GM21447 (cell line): ENCODE measurements at regions not wholly inside any gene's neighbourhood (a gene's known extent, or its start where the extent isn't known, plus 50 kb on each side); places are given as distances from the start of the nearest gene placed in this dataset.
A peak's percentile ranks its signal among the peaks of the same experiment; 100 is the strongest.
"Not testable (repeated sequence)": the region's sequence is repeated elsewhere in the genome, so short reads cannot be mapped to it uniquely, and the experiment has no call there.

ENCODE experiments used
- ATAC-seq: cut with Tn5 transposase; IDR thresholded peaks from one replicate; pipeline ENCODE4 v1.9.1; 2021; ENCODE audit not compliant: unreplicated experiment

DNA sequence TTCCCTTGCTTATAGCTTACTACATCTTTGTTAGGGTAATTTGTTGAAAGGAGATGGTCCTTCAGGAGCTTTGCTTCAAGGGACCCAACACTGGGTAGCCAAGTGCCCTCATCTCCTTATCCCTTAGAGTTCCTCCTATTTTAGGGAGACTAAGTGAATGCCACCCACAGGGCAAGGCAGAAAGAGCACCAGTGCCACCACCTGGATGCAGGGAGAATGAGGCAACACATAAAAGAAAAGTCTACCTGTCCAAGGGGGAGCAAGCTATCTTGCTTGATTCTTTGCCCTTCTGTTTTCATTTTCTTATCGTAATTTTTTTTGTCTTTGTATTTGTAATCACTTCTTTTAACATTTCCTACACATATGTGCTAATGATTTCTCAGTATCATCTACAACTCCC, 205.5 kb downstream of the NPR3 start:
- no peak for ATAC-seq

DNA sequence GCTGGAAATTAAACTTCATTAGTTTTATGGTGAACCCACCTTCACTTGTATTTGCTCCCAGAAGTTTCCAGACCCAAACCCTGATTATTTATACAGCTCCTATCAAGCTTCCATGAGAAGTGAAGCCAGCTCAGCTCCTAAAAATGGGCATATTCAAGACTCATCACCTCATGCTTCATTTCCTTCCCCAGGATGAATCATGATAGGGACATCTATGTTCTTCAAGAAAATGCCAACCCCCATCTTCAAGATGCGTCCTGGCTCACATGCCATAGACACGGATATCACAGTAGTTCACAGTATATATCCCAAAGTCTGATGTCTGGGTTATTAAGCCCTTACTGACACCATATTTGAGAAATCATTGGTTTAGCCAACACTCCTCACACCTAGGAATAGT, 217.6 kb downstream of the NPR3 start:
- ATAC-seq: no peak

DNA sequence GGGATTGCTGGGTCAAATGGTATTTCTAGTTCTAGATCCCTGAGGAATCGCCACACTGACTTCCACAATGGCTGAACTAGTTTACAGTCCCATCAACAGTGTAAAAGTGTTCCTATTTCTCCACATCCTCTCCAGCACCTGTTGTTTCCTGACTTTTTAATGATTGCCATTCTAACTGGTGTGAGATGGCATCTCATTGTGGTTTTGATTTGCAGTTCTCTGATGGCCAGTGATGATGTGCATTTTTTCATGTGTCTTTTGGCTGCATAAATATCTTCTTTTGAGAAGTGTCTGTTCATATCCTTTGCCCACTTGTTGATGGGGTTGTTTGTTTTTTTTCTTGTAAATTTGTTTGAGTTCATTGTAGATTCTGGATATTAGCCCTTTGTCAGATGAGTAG, 220.3 kb downstream of the NPR3 start:
- not testable (repeated sequence) for ATAC-seq

DNA sequence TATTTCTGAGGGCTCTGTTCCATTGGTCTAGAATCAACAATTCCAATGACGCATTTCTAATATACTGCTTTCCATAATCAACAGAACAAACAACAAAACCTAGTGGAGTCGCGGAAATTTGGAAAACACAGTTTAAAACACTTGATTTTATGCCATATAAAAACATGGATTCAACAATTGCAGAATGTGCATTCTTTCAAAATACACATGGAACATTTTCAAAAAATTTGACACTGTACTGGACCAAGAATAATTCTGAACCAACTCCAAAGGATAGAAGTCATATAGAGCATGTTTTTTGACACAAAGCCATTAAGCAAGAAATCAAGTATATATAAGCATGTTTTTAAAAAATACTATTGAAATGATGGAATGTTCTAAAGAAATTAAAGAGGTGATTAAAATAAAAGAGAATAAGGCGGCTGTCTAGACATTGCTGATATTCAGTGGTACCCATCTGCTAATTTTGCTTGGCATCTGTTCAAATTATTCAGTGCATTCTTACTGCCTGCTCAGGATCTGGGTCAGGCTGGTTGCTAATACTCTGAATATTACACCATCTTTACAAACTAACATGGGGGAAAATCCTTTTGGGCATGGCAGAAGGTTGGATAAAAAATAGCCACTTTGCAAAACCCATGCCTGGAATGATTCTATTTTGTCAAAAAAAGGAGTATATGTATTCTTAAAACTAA, 221.3 kb downstream of the NPR3 start:
- ATAC-seq: no peak

DNA sequence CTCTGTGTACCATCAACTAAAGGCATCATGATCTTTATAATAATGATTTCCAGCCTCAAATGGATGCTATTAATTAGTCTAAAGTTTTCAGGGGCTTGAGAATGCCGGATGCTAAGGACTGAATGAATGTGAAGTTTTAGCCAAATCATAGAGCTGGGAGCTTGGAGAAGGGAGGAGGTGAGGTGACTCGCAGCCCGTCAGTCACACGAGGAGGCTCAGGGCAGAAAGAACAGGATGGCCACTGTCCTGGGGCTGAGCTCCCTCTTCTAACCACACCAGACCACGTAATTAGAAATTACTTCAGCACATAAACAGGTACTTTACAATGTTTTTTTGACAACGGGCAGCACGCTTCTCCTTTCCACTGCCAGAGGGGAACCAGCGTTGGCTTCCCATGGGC, 222.6 kb downstream of the NPR3 start:
- ATAC-seq: no peak

DNA sequence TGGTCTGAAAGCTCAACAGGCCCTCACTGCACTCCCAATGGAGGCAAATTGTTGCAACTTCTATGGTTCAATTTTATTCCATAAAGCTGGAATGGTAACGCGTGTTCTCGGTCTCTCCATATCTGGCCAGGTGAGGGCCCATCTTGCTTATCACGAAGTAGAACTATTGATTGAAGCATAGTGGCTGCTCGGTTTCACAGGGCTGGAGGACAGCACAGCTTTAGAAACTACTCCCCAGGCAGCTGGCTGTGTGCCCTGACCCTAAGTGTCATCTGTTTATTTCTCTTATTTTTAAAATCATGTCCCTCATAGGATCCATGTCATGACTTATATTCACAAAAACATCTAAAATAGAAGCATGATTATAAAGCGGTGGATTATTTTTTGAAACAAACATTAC, 223.4 kb downstream of the NPR3 start:
- ATAC-seq: no peak

DNA sequence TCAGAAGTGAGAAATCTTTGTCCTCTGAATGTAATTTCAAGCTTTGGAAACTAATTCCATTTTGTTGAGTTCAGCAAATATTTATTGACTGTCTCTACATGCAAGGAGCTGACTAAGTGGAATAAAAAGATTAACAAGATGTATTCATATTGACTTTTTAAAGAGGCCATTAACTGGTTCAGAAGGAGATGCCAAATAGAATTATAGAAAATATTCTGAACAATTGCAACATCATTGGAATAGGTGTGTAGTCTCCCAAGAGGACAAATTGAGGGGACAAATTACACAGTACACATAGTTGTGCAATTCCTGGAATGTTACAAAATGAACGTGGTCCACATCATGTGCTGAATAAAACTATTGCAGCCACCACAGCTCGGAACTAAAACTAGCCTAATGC, 224.2 kb downstream of the NPR3 start:
- ATAC-seq: no peak

DNA sequence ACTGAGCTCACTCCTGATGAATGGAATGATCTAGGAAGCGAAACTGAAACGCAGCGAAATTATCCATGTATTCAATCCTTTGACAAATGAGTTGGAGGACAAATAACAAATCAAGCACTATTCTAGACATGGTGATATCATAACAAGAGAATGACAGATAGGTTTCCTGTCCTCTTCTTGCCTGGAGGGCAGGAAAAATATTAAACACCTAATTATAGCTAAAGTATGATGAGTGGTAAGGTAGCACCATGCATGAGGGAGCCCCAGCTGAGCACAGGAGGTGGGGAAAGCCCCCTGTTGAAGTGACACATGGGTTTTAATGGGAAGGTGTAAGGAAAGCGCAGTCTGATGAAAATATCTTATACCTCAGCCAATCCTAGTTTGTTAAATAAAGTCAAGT, 225.2 kb downstream of the NPR3 start:
- no peak for ATAC-seq

DNA sequence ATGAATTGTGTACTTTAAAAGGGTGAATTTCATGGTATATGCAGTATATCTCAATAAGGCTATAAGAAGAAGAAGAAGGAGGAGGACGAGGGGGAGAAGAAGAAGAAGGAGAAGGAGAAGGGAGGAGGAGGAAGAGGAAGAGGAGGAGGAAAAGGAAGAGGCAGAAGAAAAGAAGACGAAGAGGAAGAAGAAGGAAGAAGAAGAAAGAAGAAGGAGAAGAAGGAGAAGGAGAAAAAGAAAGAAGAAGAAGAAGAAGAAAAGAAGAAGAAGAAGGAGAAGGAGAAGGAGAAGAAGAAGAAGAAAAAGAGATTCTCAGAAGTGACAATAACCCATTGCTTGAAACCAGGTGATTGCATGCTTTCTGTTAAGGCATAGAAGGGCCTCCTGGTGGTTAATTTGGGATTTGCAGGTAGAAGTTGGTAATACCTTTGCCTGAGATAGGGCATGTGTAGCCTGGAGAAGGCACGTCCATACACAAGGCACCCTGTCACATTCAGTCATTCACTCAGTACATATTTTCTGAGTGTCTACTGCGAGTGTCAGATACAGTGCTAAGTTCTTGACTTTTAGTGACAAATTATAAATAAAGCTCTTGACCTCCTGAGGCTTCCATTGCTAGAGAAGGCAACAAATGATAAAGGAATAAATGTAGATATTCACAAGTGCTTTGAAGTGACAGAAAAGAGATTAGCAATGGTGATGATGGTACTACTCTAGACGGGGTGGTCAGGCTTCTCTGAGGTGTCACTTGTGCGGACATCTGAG, 231.3 kb downstream of the NPR3 start:
- peak; percentile 66 for ATAC-seq

DNA sequence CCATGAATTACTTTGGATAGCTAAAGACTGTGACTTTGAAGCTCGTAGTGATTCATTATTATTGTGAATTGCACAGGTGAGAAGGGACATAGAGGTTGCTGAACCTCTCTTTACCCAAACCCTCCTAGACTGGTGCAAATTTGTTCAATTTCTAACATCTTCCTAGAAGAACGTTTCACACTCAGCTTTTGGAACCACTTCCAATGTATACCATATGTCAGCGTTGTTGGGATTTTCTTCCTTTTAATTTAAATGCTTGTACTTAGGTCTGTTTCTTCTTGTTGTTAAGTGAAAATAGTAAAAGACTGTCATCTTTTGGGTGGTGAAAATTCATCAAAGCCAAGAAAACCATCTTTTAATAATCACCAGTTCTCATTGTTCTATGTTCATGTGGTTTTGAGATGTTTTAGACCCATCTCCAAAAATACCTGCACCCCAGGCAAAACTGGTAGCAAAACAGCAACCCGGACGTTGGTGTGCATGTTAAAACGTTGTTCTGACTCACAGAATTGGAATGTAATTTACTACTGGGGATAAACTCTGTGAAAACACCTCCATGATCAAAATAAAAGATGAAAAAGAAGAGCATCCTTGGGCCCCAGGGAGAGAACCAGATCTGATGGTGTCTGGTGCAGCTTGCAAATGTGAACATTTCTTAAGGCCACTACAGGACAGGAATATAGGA, 238.3 kb downstream of the NPR3 start:
- no peak for ATAC-seq

DNA sequence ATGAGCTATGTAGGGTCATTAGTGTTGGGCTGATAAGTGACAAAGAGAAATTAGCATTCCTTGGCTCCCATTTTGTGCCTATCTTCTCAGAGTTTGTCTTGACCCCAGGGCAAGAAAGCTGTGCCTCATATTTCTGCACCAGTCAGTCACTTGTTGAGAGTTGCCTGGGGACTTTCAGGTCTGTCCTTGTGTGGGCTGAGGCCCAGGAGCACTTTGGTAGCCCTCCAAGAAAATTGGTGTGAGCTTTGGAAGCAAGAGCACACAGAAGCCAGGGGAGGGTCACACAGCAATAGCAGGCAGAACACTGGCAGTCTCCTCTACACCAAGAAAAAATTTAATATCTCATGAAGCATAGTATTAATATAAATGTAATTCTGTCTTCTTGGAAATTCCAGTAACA, 239.9 kb downstream of the NPR3 start:
- no peak for ATAC-seq

DNA sequence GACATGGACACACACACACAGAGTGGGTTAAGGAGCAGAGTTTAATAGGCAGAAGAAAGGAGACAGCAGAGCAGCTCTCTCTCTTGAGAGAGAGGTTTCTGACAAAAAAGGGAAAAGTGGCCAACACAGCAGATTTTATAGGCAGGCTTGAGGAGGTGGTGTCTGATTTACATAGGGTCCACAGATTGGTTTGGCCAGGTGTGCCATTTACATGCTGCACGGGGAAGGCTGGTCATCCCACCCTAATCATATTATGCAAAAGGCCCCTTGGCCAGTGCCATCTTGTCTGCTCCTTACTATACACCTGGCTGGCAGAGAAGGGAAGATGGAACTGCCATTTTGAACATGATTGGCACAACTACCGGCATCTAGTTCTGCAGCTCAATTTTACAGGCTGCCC, 240.8 kb downstream of the NPR3 start:
- ATAC-seq: no peak

DNA sequence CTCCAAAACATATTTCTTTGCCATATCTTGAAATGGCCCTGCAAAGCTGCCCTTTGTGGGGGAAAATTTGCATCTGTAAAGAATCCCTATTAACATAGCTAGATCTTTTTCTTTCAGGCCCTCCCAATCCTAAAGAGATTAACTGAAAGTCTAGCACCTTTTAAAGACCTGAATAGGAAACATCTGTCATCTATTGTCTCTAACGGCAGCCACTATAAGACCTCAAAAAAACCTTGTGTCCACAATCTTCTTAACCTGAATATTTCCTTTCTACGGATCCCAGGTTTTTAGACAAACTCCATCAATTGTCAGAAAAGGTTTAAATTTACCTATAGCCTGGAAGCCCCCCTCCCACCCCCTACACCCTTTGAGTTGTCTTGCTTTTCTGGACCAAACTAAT, 241.3 kb downstream of the NPR3 start:
- ATAC-seq: not testable (repeated sequence)

DNA sequence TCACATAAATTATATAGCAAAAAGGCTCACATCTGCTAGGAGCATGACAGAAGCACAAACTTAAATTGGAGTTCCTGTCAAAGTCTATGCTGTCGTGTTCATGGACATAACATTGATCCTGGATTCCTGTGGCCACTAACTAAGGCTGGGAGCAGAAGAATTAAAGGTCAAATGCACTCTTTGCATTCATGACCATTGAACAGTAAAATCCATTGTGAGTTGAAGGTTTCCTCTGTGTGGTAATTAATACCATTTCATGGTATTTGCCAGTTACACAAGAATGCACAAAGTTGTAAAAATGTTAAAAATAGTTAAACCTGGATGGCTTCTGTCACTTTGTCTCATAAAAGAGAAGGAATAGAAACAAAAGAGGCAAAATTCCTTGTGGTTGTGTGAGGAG, 242.6 kb downstream of the NPR3 start:
- no peak for ATAC-seq

DNA sequence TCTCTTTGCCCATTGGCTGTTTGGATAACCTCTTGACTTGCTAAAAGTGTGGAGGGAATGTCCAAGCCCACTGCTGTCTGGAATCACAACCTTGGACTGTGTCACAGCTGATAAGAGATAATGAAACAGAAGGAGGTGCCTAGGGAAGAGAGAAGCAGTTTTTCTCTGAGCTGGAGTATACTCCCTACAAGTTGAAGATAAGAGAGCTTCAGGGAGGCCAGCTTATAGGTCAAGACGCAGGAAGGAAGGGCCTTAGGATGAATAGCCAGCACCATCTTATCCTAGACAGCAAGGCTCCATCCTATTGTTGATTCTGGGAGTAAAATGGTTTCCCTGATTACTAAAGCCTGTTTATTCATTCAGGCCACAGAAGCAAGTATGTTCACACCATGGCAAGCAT, 244.7 kb downstream of the NPR3 start:
- no peak for ATAC-seq

DNA sequence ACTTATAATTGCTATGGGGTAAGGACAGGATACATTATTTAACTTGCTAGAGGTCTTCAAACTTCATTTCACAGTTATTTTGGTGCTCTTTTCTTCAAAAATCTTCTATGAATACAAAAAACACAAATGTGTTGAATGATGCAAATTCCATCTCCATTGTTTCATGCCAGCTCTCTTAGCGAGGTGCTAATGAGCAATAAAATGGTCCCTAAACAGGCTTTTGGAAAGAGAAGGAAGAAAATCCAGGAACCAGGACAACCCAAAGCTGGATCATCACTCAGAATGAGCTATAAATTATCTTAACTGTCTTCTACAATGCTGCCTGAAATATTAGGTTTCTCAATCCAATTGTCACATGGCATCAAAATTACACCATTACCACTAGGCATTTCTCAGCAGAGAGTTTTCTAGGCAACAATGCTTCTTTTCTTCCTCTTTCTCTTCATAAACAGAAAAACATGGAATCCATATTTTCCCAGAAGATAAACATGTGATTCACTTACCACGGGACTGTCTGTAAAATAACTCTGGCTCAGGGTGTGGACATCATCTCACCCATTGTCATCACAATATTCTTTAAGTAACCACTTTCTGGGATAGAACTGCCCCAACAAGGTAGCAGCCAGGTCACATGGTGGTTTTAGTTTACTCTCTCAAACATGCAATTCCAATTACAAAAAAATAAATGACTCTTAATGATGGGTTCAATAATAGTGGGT, 249.4 kb downstream of the NPR3 start:
- no peak for ATAC-seq

DNA sequence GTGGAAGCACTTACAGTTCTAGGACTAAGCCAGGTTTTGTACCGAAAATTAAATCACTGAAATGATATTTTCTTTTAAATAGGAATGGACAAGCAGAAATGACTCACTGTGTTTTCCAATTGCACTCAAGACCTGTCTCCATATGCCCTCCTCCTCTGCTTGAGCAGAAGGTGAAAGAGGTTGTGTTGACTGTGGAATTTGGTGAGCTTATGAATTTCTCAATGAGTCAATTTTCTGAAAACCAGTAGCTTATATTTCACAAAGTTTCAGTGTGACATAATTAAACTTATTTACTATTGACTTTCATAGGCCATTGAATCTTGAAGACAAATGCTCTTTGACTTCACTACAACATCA, 249.9 kb downstream of the NPR3 start:
- ATAC-seq: no peak

DNA sequence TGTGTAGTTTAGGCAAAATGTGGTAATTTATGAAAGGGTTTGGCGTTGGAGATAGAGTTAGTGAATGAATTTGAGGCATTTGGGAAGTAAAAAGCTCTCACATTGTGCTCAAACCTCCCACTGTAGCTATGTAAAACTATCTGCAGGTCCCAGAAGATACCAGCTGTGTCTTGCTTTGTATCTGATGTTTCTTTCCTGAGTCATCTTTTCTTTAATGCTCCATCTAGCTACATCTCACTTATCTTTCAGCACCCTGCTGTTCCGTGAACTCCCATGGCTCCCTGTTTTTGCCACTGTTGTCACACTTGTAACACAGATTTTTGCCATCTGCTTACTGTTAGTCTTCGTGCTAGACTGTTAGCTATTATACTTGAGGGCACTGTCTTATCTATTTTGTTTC, 253.1 kb downstream of the NPR3 start:
- ATAC-seq: no peak

DNA sequence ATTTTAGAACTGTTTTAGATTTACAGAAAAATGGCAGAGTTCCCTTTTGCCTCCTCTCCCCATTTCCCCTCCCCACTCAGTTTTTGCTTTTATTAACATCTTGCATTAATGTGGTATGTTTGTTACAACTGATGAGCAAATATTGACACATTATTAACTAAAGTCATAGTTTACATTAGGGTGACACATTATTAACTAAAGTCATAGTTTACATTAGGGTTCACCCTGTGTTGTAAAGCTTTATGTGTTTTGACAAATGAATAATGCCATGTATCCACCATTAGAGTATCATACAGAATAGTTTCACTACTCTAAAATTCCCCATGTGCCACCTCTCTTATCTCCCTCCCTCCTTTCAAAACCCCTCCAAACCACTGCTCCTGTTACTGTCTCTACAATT, 262.5 kb downstream of the NPR3 start:
- ATAC-seq: no peak

DNA sequence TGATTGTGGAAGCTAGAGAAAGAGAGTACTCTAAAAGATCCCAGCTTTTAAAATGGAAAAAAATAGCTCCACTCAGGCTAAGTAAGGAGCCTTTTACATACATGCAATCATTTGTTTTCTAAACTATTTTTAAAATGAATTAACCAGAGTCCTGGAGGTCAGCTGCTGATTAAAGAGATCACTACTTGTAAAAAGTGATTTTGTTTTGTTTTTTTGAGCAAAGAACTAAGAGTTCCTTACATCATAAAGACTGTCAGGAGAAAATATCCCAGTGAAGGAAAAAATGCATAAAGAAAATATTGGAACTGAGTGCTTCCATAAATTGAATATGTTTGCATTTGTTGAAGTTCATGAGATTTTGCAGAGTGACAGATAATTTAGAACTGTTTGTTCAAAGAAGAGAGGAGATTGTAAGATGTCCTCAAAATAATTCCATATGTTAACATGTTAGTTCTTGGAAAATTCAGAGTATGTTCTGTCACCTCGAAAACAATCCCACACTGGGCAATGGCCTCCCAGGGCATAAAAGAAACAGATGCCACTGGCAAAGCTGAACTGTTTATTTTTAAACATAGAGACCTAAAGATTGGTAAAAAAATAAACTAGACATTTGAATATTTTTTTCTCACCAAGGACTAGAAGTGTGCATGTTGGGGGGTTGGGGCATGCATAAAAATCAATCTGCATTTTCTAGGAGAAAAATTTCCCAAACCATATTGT, 264.7 kb downstream of the NPR3 start:
- ATAC-seq: no peak

DNA sequence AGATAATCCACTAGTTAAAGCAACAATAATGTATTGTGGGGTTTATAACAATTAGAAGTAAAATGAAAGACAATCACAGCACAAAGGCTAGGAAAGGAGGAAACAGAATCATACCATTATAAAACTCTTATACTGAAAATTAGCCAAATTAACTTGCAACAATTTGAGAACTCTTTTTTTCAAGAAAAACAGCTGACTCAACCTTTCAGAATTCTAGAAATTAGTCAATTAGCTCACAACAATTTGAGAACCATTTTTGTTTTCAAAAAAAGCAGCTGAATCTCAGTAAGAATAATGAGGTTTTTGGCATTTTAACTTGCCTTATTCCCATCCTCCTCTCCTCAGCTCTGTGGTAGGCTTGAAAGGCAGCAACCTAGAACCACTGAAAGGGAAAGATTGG, 269.9 kb downstream of the NPR3 start:
- no peak for ATAC-seq
